ENCODE measurements at regions not wholly inside any gene's neighbourhood (a gene's known extent, or its start where the extent isn't known, plus 50 kb on each side); places are given as distances from the start of the nearest gene placed in this dataset.
"Not testable (repeated sequence)": the region's sequence is repeated elsewhere in the genome, so short reads cannot be mapped to it uniquely, and the experiment has no call there.

- DNase-seq (ENCODE audit: low read depth in 2 of 2) = no peak
Measured at GRCh38 chr10:65762311-65762710, 1163.5 kb upstream of the LRRTM3 start.

- no peak for DNase-seq (ENCODE audit: low read depth in 2 of 2)
Measured at GRCh38 chr10:65765006-65765541, 1160.8 kb upstream of the LRRTM3 start.

GRCh38 chr10:65769828-65770227 is 1156.0 kb upstream of the LRRTM3 start:
- no peak for DNase-seq (ENCODE audit: low read depth in 2 of 2)

GRCh38 chr10:65778753-65779152 is 1147.1 kb upstream of the LRRTM3 start:
- DNase-seq (ENCODE audit: low read depth in 2 of 2) = no peak

GRCh38 chr10:65779985-65780384 is 1145.9 kb upstream of the LRRTM3 start:
- DNase-seq (ENCODE audit: low read depth in 2 of 2) = no peak

GRCh38 chr10:65786279-65786678 is 1139.6 kb upstream of the LRRTM3 start:
- no peak for DNase-seq (ENCODE audit: low read depth in 2 of 2)

- DNase-seq (ENCODE audit: low read depth in 2 of 2) = no peak
Measured at GRCh38 chr10:65787571-65787970, 1138.3 kb upstream of the LRRTM3 start.

- no peak for DNase-seq (ENCODE audit: low read depth in 2 of 2)
Measured at GRCh38 chr10:65788271-65788670, 1137.6 kb upstream of the LRRTM3 start.

GRCh38 chr10:65791979-65792378 is 1133.9 kb upstream of the LRRTM3 start:
- no peak for DNase-seq (ENCODE audit: low read depth in 2 of 2)

GRCh38 chr10:65793738-65794425 is 1132.0 kb upstream of the LRRTM3 start:
- DNase-seq (ENCODE audit: low read depth in 2 of 2) = no peak

GRCh38 chr10:65794861-65795260 is 1131.0 kb upstream of the LRRTM3 start:
- DNase-seq (ENCODE audit: low read depth in 2 of 2) = not testable (repeated sequence)

GRCh38 chr10:65796472-65796871 is 1129.4 kb upstream of the LRRTM3 start:
- no peak for DNase-seq (ENCODE audit: low read depth in 2 of 2)

GRCh38 chr10:65798133-65798532 is 1127.7 kb upstream of the LRRTM3 start:
- DNase-seq (ENCODE audit: low read depth in 2 of 2) = no peak

GRCh38 chr10:65802391-65802790 is 1123.4 kb upstream of the LRRTM3 start:
- DNase-seq (ENCODE audit: low read depth in 2 of 2) = no peak

- DNase-seq (ENCODE audit: low read depth in 2 of 2) = no peak
Measured at GRCh38 chr10:65805511-65805910, 1120.3 kb upstream of the LRRTM3 start.

GRCh38 chr10:65805993-65806392 is 1119.8 kb upstream of the LRRTM3 start:
- no peak for DNase-seq (ENCODE audit: low read depth in 2 of 2)

- DNase-seq (ENCODE audit: low read depth in 2 of 2) = no peak
Measured at GRCh38 chr10:65808687-65809333, 1117.0 kb upstream of the LRRTM3 start.

GRCh38 chr10:65811931-65812525 is 1113.8 kb upstream of the LRRTM3 start:
- no peak for DNase-seq (ENCODE audit: low read depth in 2 of 2)

- DNase-seq (ENCODE audit: low read depth in 2 of 2) = no peak
Measured at GRCh38 chr10:65816536-65816935, 1109.3 kb upstream of the LRRTM3 start.

- no peak for DNase-seq (ENCODE audit: low read depth in 2 of 2)
Measured at GRCh38 chr10:65818990-65819389, 1106.8 kb upstream of the LRRTM3 start.

GRCh38 chr10:65827359-65827758 is 1098.5 kb upstream of the LRRTM3 start:
- no peak for DNase-seq (ENCODE audit: low read depth in 2 of 2)

GRCh38 chr10:65838811-65839210 is 1087.0 kb upstream of the LRRTM3 start:
- no peak for DNase-seq (ENCODE audit: low read depth in 2 of 2)

- no peak for DNase-seq (ENCODE audit: low read depth in 2 of 2)
Measured at GRCh38 chr10:65843203-65843602, 1082.6 kb upstream of the LRRTM3 start.
